CD4-positive, alpha-beta memory T cell (primary cell): ENCODE measurements at regions not wholly inside any gene's neighbourhood (a gene's known extent, or its start where the extent isn't known, plus 50 kb on each side); places are given as distances from the start of the nearest gene placed in this dataset.

Experiments used
- CTCF ChIA-PET: fragments of 350-600 bp; sonication (Branson Sonifier 250); formaldehyde crosslinking; loops from one replicate; lab custom pipeline; 2021; ENCODE audit warnings: inconsistent platforms; ENCODE audit not compliant: partially characterized antibody; lab: Charles Lee
- POLR2A ChIA-PET: fragments of 350-600 bp; sonication (Branson Sonifier 250); formaldehyde crosslinking; loops from one replicate; lab custom pipeline; 2021; ENCODE audit not compliant: partially characterized antibody; lab: Charles Lee
- DNase-seq, 5 donors: peaks; one replicate each; pipeline versions ENCODE4 v3.0.0 to v3.0.0-alpha.2; 2020 to 2022; ENCODE audit warnings: mixed read lengths in 1 of 5
- H3K27ac ChIP-seq: one replicate; pipeline ENCODE4 v1.7.0; 2013; ENCODE audit warnings: low read depth, low read length
- H3K27me3 ChIP-seq: 2 replicates; pipeline ENCODE4 v1.7.0; 2013; ENCODE audit warnings: mild to moderate bottlenecking, low read length, moderate library complexity; ENCODE audit not compliant: insufficient read depth
- H3K36me3 ChIP-seq: 2 replicates; pipeline ENCODE4 v1.7.0; 2013; ENCODE audit warnings: mild to moderate bottlenecking, low read length, moderate library complexity; ENCODE audit not compliant: insufficient read depth
- H3K4me1 ChIP-seq: 2 replicates; pipeline ENCODE4 v1.7.0; 2013; ENCODE audit warnings: mild to moderate bottlenecking, low read length, moderate library complexity; ENCODE audit not compliant: insufficient read depth
- H3K4me3 ChIP-seq, 2 donors: one replicate each; pipeline ENCODE4 v1.7.0; 2013; ENCODE audit warnings: low read length in 2 of 2, mild to moderate bottlenecking in 1 of 2
- H3K9me3 ChIP-seq, 2 donors: one replicate each; pipeline ENCODE4 v1.7.0; 2013; ENCODE audit warnings: low read length in 2 of 2, control low read depth in 1 of 2; ENCODE audit not compliant: control insufficient read depth in 1 of 2
- H3K27ac Mint-ChIP-seq, 7 donors: one replicate each; pipeline ENCODE4 v1.8.0; 2020 to 2021; ENCODE audit warnings: mixed read lengths in 7 of 7, mild to moderate bottlenecking in 6 of 7, inconsistent platforms in 3 of 7, moderate library complexity in 3 of 7
- H3K27me3 Mint-ChIP-seq, 2 donors: one replicate each; pipeline ENCODE4 v1.8.0; 2020 to 2021; ENCODE audit warnings: mixed read lengths in 2 of 2
- H3K36me3 Mint-ChIP-seq, 2 donors: one replicate each; pipeline ENCODE4 v1.8.0; 2020 to 2021; ENCODE audit warnings: mixed read lengths in 2 of 2, inconsistent platforms in 1 of 2, mild to moderate bottlenecking in 1 of 2
- H3K4me1 Mint-ChIP-seq, 4 donors: one replicate each; pipeline ENCODE4 v1.8.0; 2020 to 2021; ENCODE audit warnings: mixed read lengths in 4 of 4, mild to moderate bottlenecking in 1 of 4
- H3K4me3 Mint-ChIP-seq, 8 donors: one replicate each; pipeline ENCODE4 v1.8.0; 2020 to 2021; ENCODE audit warnings: mixed read lengths in 8 of 8, mild to moderate bottlenecking in 7 of 8, moderate library complexity in 6 of 8, inconsistent platforms in 3 of 8
- H3K9me3 Mint-ChIP-seq, 8 donors: one replicate each; pipeline ENCODE4 v1.8.0; 2020 to 2021; ENCODE audit warnings: mixed read lengths in 8 of 8, mild to moderate bottlenecking in 5 of 8, inconsistent platforms in 3 of 8, moderate library complexity in 1 of 8
- intact Hi-C: fragments of 100-400 bp; cut with micrococcal nuclease; formaldehyde crosslinking; loops from one replicate; pipeline ENCODE4 v1.15.1; 2023

- Histone ChIP-seq H3K9me3 (no peaks in the 10 kb centered on the region), H3K36me3 (no peaks in the 10 kb centered on the region), H3K27ac (no peak overlapping the region), H3K4me1 (no peaks in the 10 kb centered on the region), H3K27me3 (no peaks in the 10 kb centered on the region), H3K4me3 (no peak overlapping the region)
- ChIA-PET POLR2A (no interaction called here), CTCF (no interaction called here)
- Mint-ChIP-seq H3K36me3 (no peaks in the 10 kb centered on the region), H3K4me1 (no peaks in the 10 kb centered on the region), H3K9me3 (peaks cover 0 to 3% (median 0%) of the 10 kb centered on the region in 8 donors), H3K27me3 (no peaks in the 10 kb centered on the region), H3K4me3 (no peak overlapping the region), H3K27ac (no peak overlapping the region)
- no peak for DNase-seq
- intact Hi-C loops, result no loop called here
These were observed 275.9 kb downstream of the MREG start for GRCh38 chr2:215737477-215737876.

GRCh38 chr2:215736653-215737290 is 276.6 kb downstream of the MREG start:
- Histone ChIP-seq H3K9me3 (no peaks in the 10 kb centered on the region), H3K4me1 (no peaks in the 10 kb centered on the region), H3K36me3 (no peaks in the 10 kb centered on the region), H3K27ac (no peak overlapping the region), H3K27me3 (no peaks in the 10 kb centered on the region), H3K4me3 (no peak overlapping the region)
- Mint-ChIP-seq H3K36me3 (no peaks in the 10 kb centered on the region), H3K27ac (no peak overlapping the region), H3K9me3 (peaks cover 0 to 3% (median 0%) of the 10 kb centered on the region in 8 donors), H3K4me3 (no peak overlapping the region), H3K4me1 (no peaks in the 10 kb centered on the region), H3K27me3 (no peaks in the 10 kb centered on the region)
- DNase-seq, result no peak
- intact Hi-C loops, result no loop called here
- ChIA-PET POLR2A (no interaction called here), CTCF (no interaction called here)

GRCh38 chr2:215731108-215731658 is 282.2 kb downstream of the MREG start:
- intact Hi-C loops, result no loop called here
- Histone ChIP-seq H3K4me1 (no peaks in the 10 kb centered on the region), H3K27me3 (no peaks in the 10 kb centered on the region), H3K27ac (no peak overlapping the region), H3K36me3 (no peaks in the 10 kb centered on the region), H3K9me3 (no peaks in the 10 kb centered on the region), H3K4me3 (no peak overlapping the region)
- POLR2A ChIA-PET, result interaction anchor here (1.5 kb wide), 1 partner anchor 10 kb away, joined by 4 read pairs; no protein-coding TSS in a partner anchor
- Mint-ChIP-seq H3K27me3 (no peaks in the 10 kb centered on the region), H3K4me3 (no peak overlapping the region), H3K4me1 (peaks cover 0 to 5% (median 1%) of the 10 kb centered on the region in 4 donors), H3K27ac (no peak overlapping the region), H3K36me3 (no peaks in the 10 kb centered on the region), H3K9me3 (peaks cover 0 to 1% (median 0%) of the 10 kb centered on the region in 8 donors)
- CTCF ChIA-PET, result no interaction called here
- no peak for DNase-seq

GRCh38 chr2:215729985-215730620 is 283.2 kb downstream of the MREG start:
- Mint-ChIP-seq H3K4me1 (peaks cover 0 to 5% (median 1%) of the 10 kb centered on the region in 4 donors), H3K9me3 (no peaks in the 10 kb centered on the region), H3K27me3 (peaks cover 0 to 2% of the 10 kb centered on the region in 2 donors), H3K36me3 (no peaks in the 10 kb centered on the region), H3K4me3 (no peak overlapping the region), H3K27ac (no peak overlapping the region)
- Histone ChIP-seq H3K36me3 (no peaks in the 10 kb centered on the region), H3K4me3 (no peak overlapping the region), H3K27me3 (no peaks in the 10 kb centered on the region), H3K4me1 (no peaks in the 10 kb centered on the region), H3K27ac (no peak overlapping the region), H3K9me3 (no peaks in the 10 kb centered on the region)
- no peak for DNase-seq
- POLR2A ChIA-PET, result interaction anchor here (1.5 kb wide), 1 partner anchor 11 kb away, joined by 4 read pairs; no protein-coding TSS in a partner anchor
- CTCF ChIA-PET, result no interaction called here
- intact Hi-C loops, result no loop called here

DNA sequence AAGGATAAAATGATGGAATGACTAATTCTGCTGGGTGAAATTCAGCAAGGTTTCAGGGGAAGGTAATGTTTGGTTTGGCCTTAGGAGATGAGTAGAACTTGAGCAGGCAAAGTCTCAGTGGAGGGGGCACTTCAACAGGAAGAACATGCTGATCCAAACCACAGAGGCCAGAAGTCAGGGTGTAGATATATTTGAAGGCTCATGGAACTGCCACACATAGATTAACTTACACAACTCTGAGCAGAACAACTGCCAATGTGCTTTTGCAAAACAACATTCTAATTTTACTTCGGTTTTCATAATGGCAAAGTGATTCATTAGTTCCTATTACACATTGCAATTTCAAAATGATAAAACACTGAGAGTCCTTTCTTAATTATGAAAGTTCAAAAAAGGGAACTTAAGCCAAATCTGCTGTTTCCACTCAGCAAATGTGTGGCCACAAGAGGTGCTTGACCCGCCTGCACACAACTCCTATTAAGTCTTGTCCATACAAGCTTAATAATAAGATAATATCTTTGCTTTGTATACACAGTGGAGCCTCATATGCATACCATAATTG is 284.8 kb downstream of the MREG start:
- Histone ChIP-seq H3K27me3 (no peaks in the 10 kb centered on the region), H3K36me3 (no peaks in the 10 kb centered on the region), H3K4me3 (no peak overlapping the region), H3K27ac (no peak overlapping the region), H3K4me1 (no peaks in the 10 kb centered on the region), H3K9me3 (no peaks in the 10 kb centered on the region)
- no peak overlapping the region for H3K27ac Mint-ChIP-seq
- DNase-seq, result no peak
- no peaks in the 10 kb centered on the region for H3K36me3 Mint-ChIP-seq
- ChIA-PET CTCF (no interaction called here), POLR2A (no interaction called here)
- no peak overlapping the region for H3K4me3 Mint-ChIP-seq
- intact Hi-C loops, result no loop called here
- H3K27me3 Mint-ChIP-seq, result peaks cover 0 to 5% of the 10 kb centered on the region in 2 donors
- H3K9me3 Mint-ChIP-seq, result no peaks in the 10 kb centered on the region
- H3K4me1 Mint-ChIP-seq, result peaks cover 0 to 5% (median 1%) of the 10 kb centered on the region in 4 donors

- no peaks in the 10 kb centered on the region for H3K36me3 Mint-ChIP-seq
- H3K9me3 Mint-ChIP-seq, result no peaks in the 10 kb centered on the region
- H3K27ac ChIP-seq, result no peak overlapping the region
- no peak overlapping the region for H3K4me3 ChIP-seq
- H3K9me3 ChIP-seq, result no peaks in the 10 kb centered on the region
- intact Hi-C loops, result no loop called here
- no peaks in the 10 kb centered on the region for H3K36me3 ChIP-seq
- no peak overlapping the region for H3K27ac Mint-ChIP-seq
- H3K4me3 Mint-ChIP-seq, result no peak overlapping the region
- H3K27me3 Mint-ChIP-seq, result peaks cover 0 to 5% of the 10 kb centered on the region in 2 donors
- DNase-seq, result no peak
- H3K4me1 Mint-ChIP-seq, result peaks cover 0 to 5% (median 1%) of the 10 kb centered on the region in 4 donors
- H3K4me1 ChIP-seq, result no peaks in the 10 kb centered on the region
- CTCF ChIA-PET, result no interaction called here
- no peaks in the 10 kb centered on the region for H3K27me3 ChIP-seq
- POLR2A ChIA-PET, result no interaction called here
These were observed 285.5 kb downstream of the MREG start for GRCh38 chr2:215727507-215728503.
